ENCODE measurements at regions not wholly inside any gene's neighbourhood (a gene's known extent, or its start where the extent isn't known, plus 50 kb on each side); places are given as distances from the start of the nearest gene placed in this dataset.

DNA sequence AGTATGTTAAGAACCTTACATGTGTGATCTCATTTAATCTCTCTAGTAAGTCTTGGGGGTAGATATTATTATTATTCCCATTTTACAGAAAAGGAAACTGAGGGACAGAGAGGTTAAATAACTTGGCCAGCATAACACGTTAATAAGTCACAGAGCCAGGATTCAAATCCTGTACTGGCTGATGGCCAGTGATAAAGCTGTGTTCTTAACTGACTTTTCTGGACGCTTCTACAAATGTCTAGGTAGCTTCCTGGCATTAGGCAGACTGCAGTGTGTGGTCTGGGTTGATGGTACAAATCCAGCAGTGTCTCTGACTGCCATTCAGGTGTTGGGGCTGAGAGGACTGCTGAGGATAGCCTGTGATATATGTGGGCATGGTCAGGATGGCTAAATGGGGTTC is 125.8 kb upstream of the CXCL14 start:
- Histone ChIP-seq H3K36me3 (replicated peaks in 1 of 2; ENCODE audit: control insufficient read depth in 1 of 2, insufficient read depth in 2 of 2, low read length in 1 of 2) (no peaks in the 10 kb centered on the region), H3K9me2 (no peaks in the 10 kb centered on the region), H3K27ac (ENCODE audit: low read depth in 2 of 2, low read length in 1 of 2) (no peak overlapping the region), H2AFZ (ENCODE audit: low read depth) (no peak overlapping the region), H3K9ac (no peak overlapping the region), H3K27me3 (ENCODE audit: insufficient read depth) (no peaks in the 10 kb centered on the region), H3K4me3 (ENCODE audit: low read depth in 2 of 2, low read length in 1 of 2) (no peak overlapping the region), H4K20me1 (ENCODE audit: insufficient read depth) (no peaks in the 10 kb centered on the region), H3F3A (replicated peaks; ENCODE audit: insufficient read depth) (no peaks in the 10 kb centered on the region), H3K4me2 (no peak overlapping the region), H3K9me3 (no peaks in the 10 kb centered on the region), H3K4me1 (ENCODE audit: control insufficient read depth in 1 of 2, insufficient read depth in 2 of 2, low read depth in 1 of 2, low read length in 1 of 2) (no peaks in the 10 kb centered on the region), H3K79me2 (ENCODE audit: insufficient read depth) (no peaks in the 10 kb centered on the region)
- no peak for DNase-seq
- ChIA-PET CTCF (interaction anchor here (0.8 kb wide), 1 partner anchor 10 kb away, joined by 3 read pairs; no protein-coding TSS in a partner anchor), POLR2A (no interaction called here)
- TF ChIP-seq JUND (IDR thresholded peaks at IDR 0.05): no peak
- no peak for TF ChIP-seq YY1 (IDR thresholded peaks at IDR 0.05; ENCODE audit: low read depth)
- TF ChIP-seq RCOR1 (IDR thresholded peaks at IDR 0.05; ENCODE audit: low read length): no peak
- TF ChIP-seq MXI1 (IDR thresholded peaks at IDR 0.05; ENCODE audit: low read depth, low read length): no peak
- TF ChIP-seq, protein P1, sequence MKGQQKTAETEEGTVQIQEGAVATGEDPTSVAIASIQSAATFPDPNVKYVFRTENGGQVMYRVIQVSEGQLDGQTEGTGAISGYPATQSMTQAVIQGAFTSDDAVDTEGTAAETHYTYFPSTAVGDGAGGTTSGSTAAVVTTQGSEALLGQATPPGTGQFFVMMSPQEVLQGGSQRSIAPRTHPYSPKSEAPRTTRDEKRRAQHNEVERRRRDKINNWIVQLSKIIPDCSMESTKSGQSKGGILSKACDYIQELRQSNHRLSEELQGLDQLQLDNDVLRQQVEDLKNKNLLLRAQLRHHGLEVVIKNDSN (IDR thresholded peaks at IDR 0.05; ENCODE audit: borderline replicate concordance, low read depth): no peak
- no peak for TF ChIP-seq RXRA (IDR thresholded peaks at IDR 0.05; ENCODE audit: borderline replicate concordance, low read depth)
- no peak for TF ChIP-seq RAD21 (IDR thresholded peaks at IDR 0.05; ENCODE audit: low read length)
- no peak for TF ChIP-seq FOXJ3 (CRISPR knock-in tag; IDR thresholded peaks at IDR 0.05)
- TF ChIP-seq SIN3A (IDR thresholded peaks at IDR 0.05; ENCODE audit: borderline replicate concordance, low read depth, low read length): no peak
- TF ChIP-seq NFIC (IDR thresholded peaks at IDR 0.05; ENCODE audit: borderline replicate concordance): no peak
- TF ChIP-seq EZH2phosphoT487 (IDR thresholded peaks at IDR 0.05; ENCODE audit: borderline replicate concordance, low read depth): no peak
- TF ChIP-seq RFX5 (IDR thresholded peaks at IDR 0.05; ENCODE audit: low read length): no peak
- no peak for TF ChIP-seq CHD2 (IDR thresholded peaks at IDR 0.05; ENCODE audit: low read length, partially characterized antibody)
- TF ChIP-seq TEAD4 (IDR thresholded peaks at IDR 0.05; ENCODE audit: borderline replicate concordance, insufficient read depth): no peak
- WGBS (ENCODE audit: low lambda C conversion rate): 32% methylated on average over 2 of the region's 2 CpGs

DNA sequence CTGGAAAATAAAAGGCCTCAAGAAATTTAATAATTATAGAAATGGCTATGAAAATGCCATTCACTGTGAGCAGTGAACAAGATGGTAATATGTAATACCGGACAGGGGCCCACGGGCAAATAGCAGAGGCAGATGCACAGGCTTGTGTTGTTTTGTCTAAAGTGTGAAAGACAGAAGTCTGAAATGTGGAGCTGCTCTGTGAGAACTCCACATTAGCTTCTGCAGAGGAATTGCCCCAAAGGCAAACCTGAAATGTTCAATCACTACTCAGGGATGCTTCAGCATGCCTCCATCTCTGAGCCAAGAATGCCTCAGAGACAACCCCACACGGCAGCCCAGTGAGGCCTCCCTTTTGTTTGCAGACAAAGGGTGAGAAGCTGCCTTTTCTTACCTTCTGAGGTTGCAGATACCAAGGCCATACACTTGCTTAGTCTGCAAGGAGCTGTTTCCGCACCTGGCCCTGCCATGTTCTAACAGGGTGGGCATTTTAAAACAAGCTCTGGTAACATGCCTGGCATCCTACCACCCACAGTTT is 124.3 kb upstream of the CXCL14 start:
- Histone ChIP-seq H3F3A (replicated peaks; ENCODE audit: insufficient read depth) (no peaks in the 10 kb centered on the region), H3K9ac (no peak overlapping the region), H3K27ac (ENCODE audit: low read depth in 2 of 2, low read length in 1 of 2) (no peak overlapping the region), H4K20me1 (ENCODE audit: insufficient read depth) (no peaks in the 10 kb centered on the region), H3K27me3 (ENCODE audit: insufficient read depth) (no peaks in the 10 kb centered on the region), H3K79me2 (ENCODE audit: insufficient read depth) (no peaks in the 10 kb centered on the region), H3K4me3 (ENCODE audit: low read depth in 2 of 2, low read length in 1 of 2) (no peak overlapping the region), H3K9me2 (no peaks in the 10 kb centered on the region), H3K9me3 (no peaks in the 10 kb centered on the region), H3K4me2 (no peak overlapping the region), H2AFZ (ENCODE audit: low read depth) (no peak overlapping the region), H3K36me3 (replicated peaks in 1 of 2; ENCODE audit: control insufficient read depth in 1 of 2, insufficient read depth in 2 of 2, low read length in 1 of 2) (no peaks in the 10 kb centered on the region), H3K4me1 (ENCODE audit: control insufficient read depth in 1 of 2, insufficient read depth in 2 of 2, low read depth in 1 of 2, low read length in 1 of 2) (no peaks in the 10 kb centered on the region)
- CTCF ChIA-PET: interaction anchor here (0.7 to 0.9 kb wide), 2 partner anchors 11 to 151 kb away, joined by 3 read pairs; no protein-coding TSS in a partner anchor
- no peak for DNase-seq
- POLR2A ChIA-PET: no interaction called here
- 47% methylated on average over 3 of the region's 4 CpGs for WGBS (ENCODE audit: low lambda C conversion rate)
- TF ChIP-seq TEAD4 (IDR thresholded peaks at IDR 0.05; ENCODE audit: borderline replicate concordance, insufficient read depth) (no peak), JUND (IDR thresholded peaks at IDR 0.05) (no peak), CHD2 (IDR thresholded peaks at IDR 0.05; ENCODE audit: low read length, partially characterized antibody) (no peak), EP300 (IDR thresholded peaks at IDR 0.05; ENCODE audit: borderline replicate concordance in 1 of 2, low read depth in 1 of 2, low read length in 1 of 2) (no peak), MXI1 (IDR thresholded peaks at IDR 0.05; ENCODE audit: low read depth, low read length) (no peak), FOXM1 (IDR thresholded peaks at IDR 0.05; ENCODE audit: low read depth) (no peak), ELF1 (IDR thresholded peaks at IDR 0.05) (no peak), RFX5 (IDR thresholded peaks at IDR 0.05; ENCODE audit: low read length) (no peak), EZH2phosphoT487 (IDR thresholded peaks at IDR 0.05; ENCODE audit: borderline replicate concordance, low read depth) (no peak), RAD21 (IDR thresholded peaks at IDR 0.05; ENCODE audit: low read length) (no peak), NFIC (IDR thresholded peaks at IDR 0.05; ENCODE audit: borderline replicate concordance) (no peak), RCOR1 (IDR thresholded peaks at IDR 0.05; ENCODE audit: low read length) (no peak), GABPA (IDR thresholded peaks at IDR 0.05; ENCODE audit: low read depth) (no peak), YY1 (IDR thresholded peaks at IDR 0.05; ENCODE audit: low read depth) (no peak)
- TF ChIP-seq, protein P2, sequence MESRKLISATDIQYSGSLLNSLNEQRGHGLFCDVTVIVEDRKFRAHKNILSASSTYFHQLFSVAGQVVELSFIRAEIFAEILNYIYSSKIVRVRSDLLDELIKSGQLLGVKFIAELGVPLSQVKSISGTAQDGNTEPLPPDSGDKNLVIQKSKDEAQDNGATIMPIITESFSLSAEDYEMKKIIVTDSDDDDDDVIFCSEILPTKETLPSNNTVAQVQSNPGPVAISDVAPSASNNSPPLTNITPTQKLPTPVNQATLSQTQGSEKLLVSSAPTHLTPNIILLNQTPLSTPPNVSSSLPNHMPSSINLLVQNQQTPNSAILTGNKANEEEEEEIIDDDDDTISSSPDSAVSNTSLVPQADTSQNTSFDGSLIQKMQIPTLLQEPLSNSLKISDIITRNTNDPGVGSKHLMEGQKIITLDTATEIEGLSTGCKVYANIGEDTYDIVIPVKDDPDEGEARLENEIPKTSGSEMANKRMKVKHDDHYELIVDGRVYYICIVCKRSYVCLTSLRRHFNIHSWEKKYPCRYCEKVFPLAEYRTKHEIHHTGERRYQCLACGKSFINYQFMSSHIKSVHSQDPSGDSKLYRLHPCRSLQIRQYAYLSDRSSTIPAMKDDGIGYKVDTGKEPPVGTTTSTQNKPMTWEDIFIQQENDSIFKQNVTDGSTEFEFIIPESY (IDR thresholded peaks at IDR 0.05; ENCODE audit: borderline replicate concordance, low read depth): no peak
- TF ChIP-seq, protein P3, sequence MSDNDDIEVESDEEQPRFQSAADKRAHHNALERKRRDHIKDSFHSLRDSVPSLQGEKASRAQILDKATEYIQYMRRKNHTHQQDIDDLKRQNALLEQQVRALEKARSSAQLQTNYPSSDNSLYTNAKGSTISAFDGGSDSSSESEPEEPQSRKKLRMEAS (IDR thresholded peaks at IDR 0.05; ENCODE audit: low read depth): no peak
- TF ChIP-seq, protein P4, sequence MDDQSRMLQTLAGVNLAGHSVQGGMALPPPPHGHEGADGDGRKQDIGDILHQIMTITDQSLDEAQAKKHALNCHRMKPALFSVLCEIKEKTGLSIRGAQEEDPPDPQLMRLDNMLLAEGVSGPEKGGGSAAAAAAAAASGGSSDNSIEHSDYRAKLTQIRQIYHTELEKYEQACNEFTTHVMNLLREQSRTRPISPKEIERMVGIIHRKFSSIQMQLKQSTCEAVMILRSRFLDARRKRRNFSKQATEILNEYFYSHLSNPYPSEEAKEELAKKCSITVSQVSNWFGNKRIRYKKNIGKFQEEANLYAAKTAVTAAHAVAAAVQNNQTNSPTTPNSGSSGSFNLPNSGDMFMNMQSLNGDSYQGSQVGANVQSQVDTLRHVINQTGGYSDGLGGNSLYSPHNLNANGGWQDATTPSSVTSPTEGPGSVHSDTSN (IDR thresholded peaks at IDR 0.05): no peak
